ENCODE measurements at regions not wholly inside any gene's neighbourhood (a gene's known extent, or its start where the extent isn't known, plus 50 kb on each side); places are given as distances from the start of the nearest gene placed in this dataset.
"Not testable (repeated sequence)": the region's sequence is repeated elsewhere in the genome, so short reads cannot be mapped to it uniquely, and the experiment has no call there.

- no peak for DNase-seq (ENCODE audit: low spot score)
Observed at GRCh38 chr3:73120710-73121109, 59.3 kb downstream of the EBLN2 start.

GRCh38 chr3:73121669-73122331 lies 60.3 kb downstream of the EBLN2 start:
- no peak for DNase-seq (ENCODE audit: low spot score)

GRCh38 chr3:73134034-73134433 lies 72.6 kb downstream of the EBLN2 start:
- DNase-seq (ENCODE audit: low spot score), result no peak

GRCh38 chr3:73136941-73137340 lies 75.5 kb downstream of the EBLN2 start:
- DNase-seq (ENCODE audit: low spot score), result no peak

GRCh38 chr3:73137736-73138403 lies 76.4 kb downstream of the EBLN2 start:
- DNase-seq (ENCODE audit: low spot score), result no peak

GRCh38 chr3:73140772-73141442 lies 79.4 kb downstream of the EBLN2 start:
- DNase-seq (ENCODE audit: low spot score), result no peak

GRCh38 chr3:73141525-73141924 lies 80.1 kb downstream of the EBLN2 start:
- peak; percentile 67 for DNase-seq (ENCODE audit: low spot score)

GRCh38 chr3:73143401-73143800 lies 81.9 kb downstream of the EBLN2 start:
- DNase-seq (ENCODE audit: low spot score), result no peak

GRCh38 chr3:73143821-73144237 lies 82.4 kb downstream of the EBLN2 start:
- DNase-seq (ENCODE audit: low spot score), result peak; percentile 50

GRCh38 chr3:73144276-73144675 lies 82.8 kb downstream of the EBLN2 start:
- DNase-seq (ENCODE audit: low spot score), result no peak

GRCh38 chr3:73144828-73145227 lies 83.4 kb downstream of the EBLN2 start:
- no peak for DNase-seq (ENCODE audit: low spot score)

GRCh38 chr3:73147479-73147878 lies 86.0 kb downstream of the EBLN2 start:
- not testable (repeated sequence) for DNase-seq (ENCODE audit: low spot score)

GRCh38 chr3:73148206-73148605 lies 86.7 kb downstream of the EBLN2 start:
- no peak for DNase-seq (ENCODE audit: low spot score)

- DNase-seq (ENCODE audit: low spot score), result peak; percentile 34
Observed at GRCh38 chr3:73148682-73149081, 87.2 kb downstream of the EBLN2 start.

GRCh38 chr3:73150369-73151130 lies 89.1 kb downstream of the EBLN2 start:
- DNase-seq (ENCODE audit: low spot score), result no peak

GRCh38 chr3:73152571-73152970 lies 91.1 kb downstream of the EBLN2 start:
- DNase-seq (ENCODE audit: low spot score), result not testable (repeated sequence)

GRCh38 chr3:73153057-73153456 lies 91.6 kb downstream of the EBLN2 start:
- not testable (repeated sequence) for DNase-seq (ENCODE audit: low spot score)

- DNase-seq (ENCODE audit: low spot score), result not testable (repeated sequence)
Observed at GRCh38 chr3:73154261-73154660, 92.8 kb downstream of the EBLN2 start.

- not testable (repeated sequence) for DNase-seq (ENCODE audit: low spot score)
Observed at GRCh38 chr3:73155441-73155840, 94.0 kb downstream of the EBLN2 start.

- DNase-seq (ENCODE audit: low spot score), result no peak
Observed at GRCh38 chr3:73164622-73165021, 103.2 kb downstream of the EBLN2 start.

- no peak for DNase-seq (ENCODE audit: low spot score)
Observed at GRCh38 chr3:73175698-73176097, 114.2 kb downstream of the EBLN2 start.

- no peak for DNase-seq (ENCODE audit: low spot score)
Observed at GRCh38 chr3:73176941-73177340, 115.5 kb downstream of the EBLN2 start.

Measured in AG08395 (cell line).